ENCODE measurements at regions not wholly inside any gene's neighbourhood (a gene's known extent, or its start where the extent isn't known, plus 50 kb on each side); places are given as distances from the start of the nearest gene placed in this dataset.

- H3K4me3 ChIP-seq (ENCODE audit: control insufficient read depth, low read depth, low read length) = no peak overlapping the region
- TF ChIP-seq, protein P1, sequence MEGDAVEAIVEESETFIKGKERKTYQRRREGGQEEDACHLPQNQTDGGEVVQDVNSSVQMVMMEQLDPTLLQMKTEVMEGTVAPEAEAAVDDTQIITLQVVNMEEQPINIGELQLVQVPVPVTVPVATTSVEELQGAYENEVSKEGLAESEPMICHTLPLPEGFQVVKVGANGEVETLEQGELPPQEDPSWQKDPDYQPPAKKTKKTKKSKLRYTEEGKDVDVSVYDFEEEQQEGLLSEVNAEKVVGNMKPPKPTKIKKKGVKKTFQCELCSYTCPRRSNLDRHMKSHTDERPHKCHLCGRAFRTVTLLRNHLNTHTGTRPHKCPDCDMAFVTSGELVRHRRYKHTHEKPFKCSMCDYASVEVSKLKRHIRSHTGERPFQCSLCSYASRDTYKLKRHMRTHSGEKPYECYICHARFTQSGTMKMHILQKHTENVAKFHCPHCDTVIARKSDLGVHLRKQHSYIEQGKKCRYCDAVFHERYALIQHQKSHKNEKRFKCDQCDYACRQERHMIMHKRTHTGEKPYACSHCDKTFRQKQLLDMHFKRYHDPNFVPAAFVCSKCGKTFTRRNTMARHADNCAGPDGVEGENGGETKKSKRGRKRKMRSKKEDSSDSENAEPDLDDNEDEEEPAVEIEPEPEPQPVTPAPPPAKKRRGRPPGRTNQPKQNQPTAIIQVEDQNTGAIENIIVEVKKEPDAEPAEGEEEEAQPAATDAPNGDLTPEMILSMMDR (conservative IDR thresholded peaks at IDR 0.05; ENCODE audit: control insufficient read depth, insufficient read depth, low read depth, low read length) = no peak
- DNase-seq (ENCODE audit: low read depth) = no peak
Observed at GRCh38 chr14:49420201-49420600, 166.0 kb downstream of the RPS29 start.

DNA sequence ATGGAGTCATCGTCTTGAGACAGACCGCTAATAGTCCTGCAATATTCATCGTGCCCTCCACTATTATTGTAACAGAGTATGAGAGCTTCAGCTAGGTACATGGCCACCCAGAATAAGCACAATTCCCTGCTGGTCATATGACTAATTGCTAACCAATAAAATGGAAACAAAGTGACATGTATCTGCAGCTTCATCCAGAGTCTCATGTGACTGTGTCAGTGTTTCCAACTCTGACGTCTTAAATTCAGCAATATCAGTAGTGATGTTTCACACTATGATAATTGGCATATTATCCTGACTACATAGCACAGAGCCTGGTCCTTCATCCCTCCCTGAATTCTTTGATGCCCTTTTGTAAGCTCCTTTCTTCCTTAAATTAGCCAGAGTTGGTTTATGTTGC lies 167.4 kb downstream of the RPS29 start:
- H3K4me3 ChIP-seq (ENCODE audit: control insufficient read depth, low read depth, low read length) = no peak overlapping the region
- DNase-seq (ENCODE audit: low read depth) = peak; percentile 8
- TF ChIP-seq, protein P1 (conservative IDR thresholded peaks at IDR 0.05; ENCODE audit: control insufficient read depth, insufficient read depth, low read depth, low read length) = no peak

GRCh38 chr14:49417790-49418189 lies 168.4 kb downstream of the RPS29 start:
- no peak for DNase-seq (ENCODE audit: low read depth)
- H3K4me3 ChIP-seq (ENCODE audit: control insufficient read depth, low read depth, low read length) = no peak overlapping the region
- TF ChIP-seq, protein P1 (conservative IDR thresholded peaks at IDR 0.05; ENCODE audit: control insufficient read depth, insufficient read depth, low read depth, low read length) = no peak

GRCh38 chr14:49408187-49408933 lies 177.8 kb downstream of the RPS29 start:
- TF ChIP-seq, protein P1 (conservative IDR thresholded peaks at IDR 0.05; ENCODE audit: control insufficient read depth, insufficient read depth, low read depth, low read length) = no peak
- DNase-seq (ENCODE audit: low read depth) = peak; percentile 39
- H3K4me3 ChIP-seq (ENCODE audit: control insufficient read depth, low read depth, low read length) = no peak overlapping the region

DNA sequence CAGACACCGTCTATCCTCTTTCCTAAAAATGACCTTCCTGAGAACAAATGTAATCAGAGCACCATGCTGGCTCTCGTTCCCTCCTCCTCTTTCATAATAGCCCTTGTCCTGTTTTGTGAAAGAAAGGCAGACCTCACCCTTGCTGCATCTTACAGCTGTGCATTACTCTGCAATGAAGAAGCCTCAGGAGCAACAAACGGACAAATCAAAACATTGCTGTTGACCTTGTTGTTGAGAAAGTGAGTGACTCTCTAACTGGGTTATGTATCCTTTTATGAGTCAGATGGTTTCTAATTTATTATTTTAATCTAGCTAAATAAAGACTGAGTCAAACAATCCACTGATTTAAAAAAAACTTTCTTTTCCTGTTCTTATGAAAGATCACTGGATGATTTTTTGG lies 180.9 kb downstream of the RPS29 start:
- TF ChIP-seq, protein P1 (conservative IDR thresholded peaks at IDR 0.05; ENCODE audit: control insufficient read depth, insufficient read depth, low read depth, low read length) = no peak
- H3K4me3 ChIP-seq (ENCODE audit: control insufficient read depth, low read depth, low read length) = no peak overlapping the region
- DNase-seq (ENCODE audit: low read depth) = peak; percentile 97

GRCh38 chr14:49401373-49401772 lies 184.8 kb downstream of the RPS29 start:
- H3K4me3 ChIP-seq (ENCODE audit: control insufficient read depth, low read depth, low read length) = no peak overlapping the region
- DNase-seq (ENCODE audit: low read depth) = no peak
- TF ChIP-seq, protein P1 (conservative IDR thresholded peaks at IDR 0.05; ENCODE audit: control insufficient read depth, insufficient read depth, low read depth, low read length) = no peak
